SK-N-SH (cell line): ENCODE measurements at regions not wholly inside any gene's neighbourhood (a gene's known extent, or its start where the extent isn't known, plus 50 kb on each side); places are given as distances from the start of the nearest gene placed in this dataset.

Source experiments
- CTCF ChIA-PET: fragments of 300-600, 350-600 bp; formaldehyde crosslinking; extraction: SDS; loops from one replicate; lab custom pipeline; 2021; lab: Yijun Ruan, JAX
- POLR2A ChIA-PET: fragments of 350-600 bp; sonication (Branson Sonifier 250); formaldehyde crosslinking; extraction: SDS; loops from one replicate; lab custom pipeline; 2020; ENCODE audit warnings: antibody characterized with exemption, inconsistent platforms; lab: Yijun Ruan, JAX
- DNase-seq: peaks from one replicate; pipeline ENCODE4 v3.0.0; 2012
- H2AFZ ChIP-seq: fragments of 200-600 bp; sonication (generic); 2 replicates; pipeline ENCODE4 v1.8.1; 2016; ENCODE audit warnings: antibody characterized with exemption, mild to moderate bottlenecking, low read depth
- H3F3A ChIP-seq: fragments of 200-600 bp; sonication (generic); replicated peaks from 2 replicates; pipeline ENCODE3; 2016; ENCODE audit warnings: antibody characterized with exemption, mild to moderate bottlenecking; ENCODE audit not compliant: insufficient read depth
- H3K27ac ChIP-seq, 2 experiments: fragments of 200-500 bp in 1 of 2; fragments of 200-600 bp in 1 of 2; sonication (Bioruptor generic) in 1 of 2; sonication (generic), shearing (Covaris generic) in 1 of 2; 2 replicates each; pipeline versions ENCODE4 v1.5.1 to v1.6.1; 2014 to 2016; ENCODE audit warnings: low read depth in 2 of 2, inconsistent platforms in 1 of 2, low read length in 1 of 2, mild to moderate bottlenecking in 1 of 2, mixed read lengths in 1 of 2
- H3K27me3 ChIP-seq: fragments of 200-600 bp; sonication (generic), shearing (Covaris generic); 2 replicates; pipeline ENCODE4 v1.6.1; 2016; ENCODE audit warnings: mixed run types; ENCODE audit not compliant: insufficient read depth
- H3K36me3 ChIP-seq, 2 experiments: fragments of 200-500 bp in 1 of 2; fragments of 200-600 bp in 1 of 2; sonication (Bioruptor generic) in 1 of 2; sonication (generic) in 1 of 2; replicated peaks in 1 of 2; 2 replicates each; pipeline versions ENCODE3 to v1.5.1; 2014 to 2016; ENCODE audit warnings: low read length in 1 of 2, mild to moderate bottlenecking in 1 of 2; ENCODE audit not compliant: insufficient read depth in 2 of 2, control insufficient read depth in 1 of 2
- H3K4me1 ChIP-seq, 2 experiments: fragments of 200-500 bp in 1 of 2; fragments of 200-600 bp in 1 of 2; sonication (Bioruptor generic) in 1 of 2; sonication (generic), shearing (Covaris generic) in 1 of 2; 2 replicates each; pipeline versions ENCODE4 v1.5.1 to v1.6.1; 2014 to 2016; ENCODE audit warnings: low read depth in 1 of 2, low read length in 1 of 2, mixed run types in 1 of 2; ENCODE audit not compliant: insufficient read depth in 2 of 2, control insufficient read depth in 1 of 2
- H3K4me2 ChIP-seq: fragments of 200-600 bp; sonication (generic), shearing (Covaris generic); 2 replicates; pipeline ENCODE4 v1.6.1; 2017; ENCODE audit warnings: mixed run types
- H3K4me3 ChIP-seq, 2 experiments: fragments of 200-500 bp in 1 of 2; fragments of 200-600 bp in 1 of 2; sonication (Bioruptor generic) in 1 of 2; sonication (generic), shearing (Covaris generic) in 1 of 2; 2 replicates each; pipeline versions ENCODE4 v1.5.1 to v1.8.1; 2014 to 2016; ENCODE audit warnings: low read depth in 2 of 2, inconsistent platforms in 1 of 2, low read length in 1 of 2, mild to moderate bottlenecking in 1 of 2, mixed read lengths in 1 of 2, moderate library complexity in 1 of 2
- H3K79me2 ChIP-seq: fragments of 200-600 bp; sonication (generic); 2 replicates; pipeline ENCODE4 v1.8.1; 2017; ENCODE audit warnings: mild to moderate bottlenecking; ENCODE audit not compliant: insufficient read depth
- H3K9ac ChIP-seq: fragments of 200-600 bp; sonication (generic); 2 replicates; pipeline ENCODE4 v1.6.1; 2017; ENCODE audit warnings: mixed run types
- H3K9me2 ChIP-seq: fragments of 200-600 bp; sonication (generic); 2 replicates; pipeline ENCODE4 v1.6.1; 2017; ENCODE audit warnings: mixed run types
- H3K9me3 ChIP-seq: fragments of 200-600 bp; sonication (generic); 2 replicates; pipeline ENCODE4 v1.6.1; 2017; ENCODE audit warnings: mixed run types, mild to moderate bottlenecking, moderate library complexity
- H4K20me1 ChIP-seq: fragments of 200-600 bp; sonication (generic); 2 replicates; pipeline ENCODE4 v1.6.1; 2017; ENCODE audit warnings: mild to moderate bottlenecking, mixed run types; ENCODE audit not compliant: insufficient read depth
- CHD2 ChIP-seq: fragments of 150-350 bp; IDR thresholded peaks from 2 replicates; pipeline ENCODE4 v1.6.1; 2018; ENCODE audit warnings: low read length; ENCODE audit not compliant: partially characterized antibody
- EZH2phosphoT487 ChIP-seq: fragments of 200-600 bp; sonication (generic); IDR thresholded peaks from 2 replicates; pipeline ENCODE4 v1.6.1; 2017; ENCODE audit warnings: low read depth, mixed run types, mild to moderate bottlenecking, antibody characterized with exemption, moderate library complexity, borderline replicate concordance
- GABPA ChIP-seq: IDR thresholded peaks from 2 replicates; pipeline ENCODE4 v1.4.0; 2012; ENCODE audit warnings: low read depth, mild to moderate bottlenecking
- MEF2A ChIP-seq: IDR thresholded peaks from 2 replicates; pipeline ENCODE4 v1.4.0; 2012; ENCODE audit warnings: low read depth, borderline replicate concordance
- NFIC ChIP-seq: IDR thresholded peaks from 2 replicates; pipeline ENCODE4 v1.4.0; 2012; ENCODE audit warnings: borderline replicate concordance
- NRF1 ChIP-seq: IDR thresholded peaks from 2 replicates; pipeline ENCODE4 v1.6.1; 2012; ENCODE audit warnings: low read depth, mild to moderate bottlenecking, low read length
- POLR2AphosphoS5 ChIP-seq: IDR thresholded peaks from 2 replicates; pipeline ENCODE4 v1.6.1; 2012; ENCODE audit warnings: low read depth, low read length
- RFX5 ChIP-seq: IDR thresholded peaks from 2 replicates; pipeline ENCODE4 v1.6.1; 2012; ENCODE audit warnings: mild to moderate bottlenecking, improper control_type of control experiment, low read length
- RXRA ChIP-seq: IDR thresholded peaks from 2 replicates; pipeline ENCODE4 v1.4.0; 2012; ENCODE audit warnings: low read depth, mild to moderate bottlenecking, borderline replicate concordance
- SMC3 ChIP-seq: IDR thresholded peaks from 2 replicates; pipeline ENCODE4 v1.6.1; 2012; ENCODE audit warnings: low read depth, low read length, improper control_type of control experiment
- TEAD4 ChIP-seq: IDR thresholded peaks from 2 replicates; pipeline ENCODE4 v1.4.0; 2012; ENCODE audit warnings: mild to moderate bottlenecking, borderline replicate concordance; ENCODE audit not compliant: insufficient read depth
- YY1 ChIP-seq: IDR thresholded peaks from 2 replicates; pipeline ENCODE4 v1.4.0; 2012; ENCODE audit warnings: low read depth, mild to moderate bottlenecking
- WGBS: methylation state at CpG from one replicate; pipeline ENCODE4 v1.1.6; 2017; ENCODE audit warnings: low lambda C conversion rate; 5-methylcytosine and 5-hydroxymethylcytosine counted together
- TF ChIP-seq, protein P1 (sequence below): IDR thresholded peaks from 2 replicates; pipeline ENCODE4 v1.4.0; 2012; ENCODE audit warnings: low read depth, borderline replicate concordance
- TF ChIP-seq, protein P2 (sequence below): IDR thresholded peaks from 2 replicates; pipeline ENCODE4 v1.4.0; 2012; ENCODE audit warnings: low read depth

- POLR2A ChIA-PET: no interaction called here
- H3K9me3 ChIP-seq: no peaks in the 10 kb centered on the region
These were observed 55.4 kb upstream of the ELN start for GRCh38 chr7:73972614-73973013.

DNA sequence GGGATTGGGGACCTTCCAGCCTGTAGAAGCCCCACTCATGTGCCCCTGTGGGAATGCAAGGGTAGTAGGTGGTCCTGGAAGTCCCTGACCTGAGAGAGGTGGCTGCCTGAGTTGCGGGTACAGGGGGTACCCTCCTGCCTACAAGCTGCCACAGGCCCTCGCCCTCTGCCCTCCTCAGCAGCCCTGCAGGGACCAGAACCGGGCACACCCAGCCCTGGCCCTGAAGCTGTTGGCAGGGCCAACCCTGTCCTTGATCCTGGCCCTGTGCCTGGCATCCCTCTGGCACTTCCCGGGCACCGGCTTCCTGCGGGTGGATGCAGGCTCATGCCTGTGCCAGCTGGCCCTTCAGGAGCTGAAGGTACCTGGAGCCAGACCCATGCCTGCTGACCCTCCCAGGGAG, 54.9 kb upstream of the ELN start:
- DNase-seq: no peak
- no peaks in the 10 kb centered on the region for H3K36me3 ChIP-seq
- peaks cover 0 to 26% of the 10 kb centered on the region in 2 experiments; a peak in 1 of 4 replicates for H3K4me1 ChIP-seq
- no peak overlapping the region for H3K27ac ChIP-seq
- no peak overlapping the region for H3K4me2 ChIP-seq
- 91% methylated on average over 4 of the region's 6 CpGs for WGBS
- no peaks in the 10 kb centered on the region for H3K79me2 ChIP-seq
- no peaks in the 10 kb centered on the region for H3K9me2 ChIP-seq
- H4K20me1 ChIP-seq: no peaks in the 10 kb centered on the region
- no peaks in the 10 kb centered on the region for H3K9me3 ChIP-seq
- TF ChIP-seq CHD2: no peak
- no peak for TF ChIP-seq RFX5
- TF ChIP-seq SMC3: no peak
- H3K9ac ChIP-seq: no peak overlapping the region
- POLR2A ChIA-PET: no interaction called here
- no peaks in the 10 kb centered on the region for H3K27me3 ChIP-seq
- CTCF ChIA-PET: interaction anchor here (0.7 to 5.0 kb wide), 5 partner anchors 9 to 108 kb away, joined by 3 to 25 read pairs (median 4); no protein-coding TSS in a partner anchor
- no peak overlapping the region for H2AFZ ChIP-seq
- no peak overlapping the region for H3K4me3 ChIP-seq
- H3F3A ChIP-seq: no peaks in the 10 kb centered on the region

More at GRCh38 chr7:73972614-73973013, 55.4 kb upstream of the ELN start:
- TF ChIP-seq POLR2AphosphoS5: no peak
- TF ChIP-seq EZH2phosphoT487: no peak
- TF ChIP-seq MEF2A: no peak
- no peak for TF ChIP-seq NRF1
- no peak for TF ChIP-seq YY1
- no peak for TF ChIP-seq TEAD4
- no peak for TF ChIP-seq GABPA
- no peak for TF ChIP-seq NFIC
- TF ChIP-seq, protein P1, sequence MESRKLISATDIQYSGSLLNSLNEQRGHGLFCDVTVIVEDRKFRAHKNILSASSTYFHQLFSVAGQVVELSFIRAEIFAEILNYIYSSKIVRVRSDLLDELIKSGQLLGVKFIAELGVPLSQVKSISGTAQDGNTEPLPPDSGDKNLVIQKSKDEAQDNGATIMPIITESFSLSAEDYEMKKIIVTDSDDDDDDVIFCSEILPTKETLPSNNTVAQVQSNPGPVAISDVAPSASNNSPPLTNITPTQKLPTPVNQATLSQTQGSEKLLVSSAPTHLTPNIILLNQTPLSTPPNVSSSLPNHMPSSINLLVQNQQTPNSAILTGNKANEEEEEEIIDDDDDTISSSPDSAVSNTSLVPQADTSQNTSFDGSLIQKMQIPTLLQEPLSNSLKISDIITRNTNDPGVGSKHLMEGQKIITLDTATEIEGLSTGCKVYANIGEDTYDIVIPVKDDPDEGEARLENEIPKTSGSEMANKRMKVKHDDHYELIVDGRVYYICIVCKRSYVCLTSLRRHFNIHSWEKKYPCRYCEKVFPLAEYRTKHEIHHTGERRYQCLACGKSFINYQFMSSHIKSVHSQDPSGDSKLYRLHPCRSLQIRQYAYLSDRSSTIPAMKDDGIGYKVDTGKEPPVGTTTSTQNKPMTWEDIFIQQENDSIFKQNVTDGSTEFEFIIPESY: no peak
- TF ChIP-seq, protein P2, sequence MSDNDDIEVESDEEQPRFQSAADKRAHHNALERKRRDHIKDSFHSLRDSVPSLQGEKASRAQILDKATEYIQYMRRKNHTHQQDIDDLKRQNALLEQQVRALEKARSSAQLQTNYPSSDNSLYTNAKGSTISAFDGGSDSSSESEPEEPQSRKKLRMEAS: no peak
- TF ChIP-seq RXRA: no peak
- H4K20me1 ChIP-seq: no peaks in the 10 kb centered on the region
- 79% methylated on average over 8 of the region's 12 CpGs for WGBS
- no peak overlapping the region for H3K4me3 ChIP-seq
- H3K27me3 ChIP-seq: no peaks in the 10 kb centered on the region
- CTCF ChIA-PET: interaction anchor here (1.3 to 5.0 kb wide), 3 partner anchors 54 to 107 kb away, joined by 4 to 25 read pairs (median 7); no protein-coding TSS in a partner anchor
- no peaks in the 10 kb centered on the region for H3F3A ChIP-seq
- H3K9ac ChIP-seq: no peak overlapping the region
- H3K27ac ChIP-seq: no peak overlapping the region
- no peak for DNase-seq
- no peaks in the 10 kb centered on the region for H3K36me3 ChIP-seq
- peaks cover 0 to 26% of the 10 kb centered on the region in 2 experiments; a peak in 1 of 4 replicates for H3K4me1 ChIP-seq
- no peak overlapping the region for H2AFZ ChIP-seq
- no peaks in the 10 kb centered on the region for H3K79me2 ChIP-seq
- no peaks in the 10 kb centered on the region for H3K9me2 ChIP-seq
- no peak overlapping the region for H3K4me2 ChIP-seq
